ENCODE measurements at regions not wholly inside any gene's neighbourhood (a gene's known extent, or its start where the extent isn't known, plus 50 kb on each side); places are given as distances from the start of the nearest gene placed in this dataset.
"Not testable (repeated sequence)": the region's sequence is repeated elsewhere in the genome, so short reads cannot be mapped to it uniquely, and the experiment has no call there.

- TF ChIP-seq, protein P1, sequence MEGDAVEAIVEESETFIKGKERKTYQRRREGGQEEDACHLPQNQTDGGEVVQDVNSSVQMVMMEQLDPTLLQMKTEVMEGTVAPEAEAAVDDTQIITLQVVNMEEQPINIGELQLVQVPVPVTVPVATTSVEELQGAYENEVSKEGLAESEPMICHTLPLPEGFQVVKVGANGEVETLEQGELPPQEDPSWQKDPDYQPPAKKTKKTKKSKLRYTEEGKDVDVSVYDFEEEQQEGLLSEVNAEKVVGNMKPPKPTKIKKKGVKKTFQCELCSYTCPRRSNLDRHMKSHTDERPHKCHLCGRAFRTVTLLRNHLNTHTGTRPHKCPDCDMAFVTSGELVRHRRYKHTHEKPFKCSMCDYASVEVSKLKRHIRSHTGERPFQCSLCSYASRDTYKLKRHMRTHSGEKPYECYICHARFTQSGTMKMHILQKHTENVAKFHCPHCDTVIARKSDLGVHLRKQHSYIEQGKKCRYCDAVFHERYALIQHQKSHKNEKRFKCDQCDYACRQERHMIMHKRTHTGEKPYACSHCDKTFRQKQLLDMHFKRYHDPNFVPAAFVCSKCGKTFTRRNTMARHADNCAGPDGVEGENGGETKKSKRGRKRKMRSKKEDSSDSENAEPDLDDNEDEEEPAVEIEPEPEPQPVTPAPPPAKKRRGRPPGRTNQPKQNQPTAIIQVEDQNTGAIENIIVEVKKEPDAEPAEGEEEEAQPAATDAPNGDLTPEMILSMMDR (conservative IDR thresholded peaks at IDR 0.05; ENCODE audit: low read depth, low read length): not testable (repeated sequence)
- TF ChIP-seq EZH2 (IDR thresholded peaks at IDR 0.05; ENCODE audit: low read length, unreplicated experiment): not testable (repeated sequence)
Observed at GRCh38 chr1:96528672-96529071, 192.9 kb upstream of the PTBP2 start.
